ENCODE measurements at regions not wholly inside any gene's neighbourhood (a gene's known extent, or its start where the extent isn't known, plus 50 kb on each side); places are given as distances from the start of the nearest gene placed in this dataset.

DNA sequence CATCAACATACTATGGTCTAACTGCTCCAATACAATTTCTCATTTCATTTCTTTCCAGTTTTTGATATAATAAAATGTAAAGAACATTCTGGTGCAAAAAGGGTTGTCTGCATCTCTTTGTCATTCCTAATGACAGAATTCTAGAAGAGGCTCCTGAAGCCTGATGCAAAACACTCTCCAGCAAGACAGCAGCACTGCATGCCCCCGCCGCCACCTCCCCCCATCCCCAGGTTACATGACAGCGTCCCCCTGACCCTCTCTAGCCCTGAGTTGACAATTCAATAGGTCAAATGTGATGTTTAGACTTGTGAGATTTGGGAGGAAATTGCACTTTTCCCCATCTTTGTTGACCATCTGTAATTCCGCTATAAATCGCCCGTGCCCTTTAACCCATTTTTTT lies 64.6 kb upstream of the C1orf21 start:
- no peak for DNase-seq (ENCODE audit: low spot score)

DNA sequence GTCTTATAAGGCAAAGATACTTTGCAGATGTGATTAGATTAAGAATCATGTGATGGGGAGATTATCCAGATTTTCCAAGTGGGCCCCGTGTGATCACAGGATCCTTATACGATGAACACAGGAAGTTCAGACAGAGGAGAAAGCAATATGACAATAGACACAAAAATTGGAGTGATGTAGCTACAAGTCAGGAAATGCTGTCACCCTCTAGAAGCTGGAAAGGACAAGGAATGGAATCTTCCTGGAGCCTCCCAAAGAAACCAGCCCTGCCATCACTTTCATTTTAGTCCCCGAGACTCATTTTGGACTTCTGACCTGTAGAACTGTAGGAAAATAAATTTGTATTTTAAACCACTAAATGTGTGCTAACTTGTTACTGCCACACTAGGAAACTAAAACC lies 61.9 kb upstream of the C1orf21 start:
- DNase-seq (ENCODE audit: low spot score), result no peak

DNA sequence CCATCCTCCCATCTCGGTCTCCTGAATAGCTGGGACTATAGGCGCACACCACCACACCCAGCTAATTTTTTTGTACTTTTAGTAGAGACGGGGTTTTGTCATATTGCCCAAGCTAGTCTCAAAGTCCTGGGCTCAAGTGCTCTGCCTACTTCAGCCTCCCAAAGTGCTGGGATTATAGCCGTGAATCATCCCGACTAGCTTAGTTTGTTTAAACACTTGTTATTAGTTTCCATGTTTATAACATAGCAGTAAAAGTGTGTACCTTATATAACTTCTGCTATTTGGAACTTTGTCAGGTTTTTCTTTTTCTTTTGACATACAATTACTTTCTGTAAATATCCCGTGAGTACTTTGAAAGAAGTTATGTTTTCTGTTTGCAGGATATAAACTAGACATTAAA lies 60.6 kb upstream of the C1orf21 start:
- no peak for DNase-seq (ENCODE audit: low spot score)

DNA sequence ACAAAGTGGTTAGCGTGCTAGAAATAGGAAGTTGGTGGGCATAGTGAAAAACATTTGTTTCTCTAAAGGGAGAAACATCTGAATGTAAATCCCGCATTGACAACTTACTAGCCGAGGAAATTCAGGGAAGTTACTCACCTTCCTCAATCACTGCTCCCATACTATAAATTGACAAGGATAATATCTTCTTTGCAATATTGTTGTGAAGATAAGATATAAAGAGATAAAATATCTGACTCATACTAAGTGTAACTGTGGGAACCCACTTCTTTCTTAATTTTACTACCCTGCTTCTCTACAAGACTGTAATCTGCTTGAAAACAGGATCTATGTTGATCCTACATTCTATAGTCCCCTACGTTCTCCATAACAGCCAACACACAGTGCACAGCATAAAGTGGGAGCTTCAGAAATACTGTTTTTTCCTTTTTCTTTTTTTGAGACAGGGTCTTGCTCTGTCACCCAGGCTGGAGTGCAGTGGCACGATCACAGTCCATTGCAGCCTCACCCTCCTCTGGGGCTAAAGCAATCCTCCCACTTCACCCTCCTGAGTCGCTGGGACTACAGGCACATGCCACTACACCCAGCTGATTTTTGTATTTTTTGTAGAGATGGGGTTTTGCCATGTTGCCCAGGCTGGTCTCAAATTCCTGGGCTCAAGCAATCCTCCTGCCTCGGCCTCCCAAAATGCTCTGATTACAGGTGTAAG lies 57.4 kb upstream of the C1orf21 start:
- no peak for DNase-seq (ENCODE audit: low spot score)

DNA sequence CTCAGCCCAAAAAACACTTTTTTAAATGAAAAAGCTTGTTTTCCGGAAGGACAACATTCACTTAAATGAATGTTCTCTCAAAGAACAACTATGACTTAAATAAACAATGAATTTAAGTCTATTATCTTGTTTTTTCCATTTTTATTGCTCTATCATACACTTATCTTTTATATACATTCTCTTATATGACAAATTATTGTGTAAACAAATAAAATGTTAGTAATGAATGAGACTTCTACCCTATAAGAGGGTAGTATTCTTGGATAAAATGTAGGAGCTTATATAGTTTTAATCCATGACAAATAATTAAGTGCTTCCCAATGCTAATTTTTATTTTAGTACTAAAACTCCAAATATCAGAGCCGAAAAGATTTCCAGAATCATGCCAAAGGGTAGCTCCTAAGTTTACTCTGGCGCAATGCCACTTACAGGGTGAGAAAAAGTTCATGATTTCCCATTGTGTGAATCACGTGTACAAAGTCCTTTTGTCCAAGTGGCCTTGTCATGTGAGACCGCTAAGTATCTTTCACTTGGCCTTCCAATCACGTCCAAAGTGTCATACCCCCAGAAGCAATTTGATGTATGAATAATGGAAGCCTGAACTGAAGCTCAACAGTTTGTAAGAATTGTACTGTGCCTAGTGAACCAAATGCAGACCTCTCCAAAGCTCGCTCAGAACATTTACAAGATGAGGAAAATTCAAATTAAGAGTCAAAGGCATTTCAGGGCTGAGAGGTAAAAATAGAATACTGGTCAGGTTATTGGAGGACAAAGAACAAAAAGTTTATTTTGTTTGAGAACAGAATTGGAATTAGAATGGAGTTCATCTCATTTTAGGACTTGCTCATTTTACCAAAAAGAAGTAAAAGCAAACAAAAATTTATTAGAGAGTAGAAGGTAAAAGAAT lies 56.6 kb upstream of the C1orf21 start:
- no peak for DNase-seq (ENCODE audit: low spot score)

DNA sequence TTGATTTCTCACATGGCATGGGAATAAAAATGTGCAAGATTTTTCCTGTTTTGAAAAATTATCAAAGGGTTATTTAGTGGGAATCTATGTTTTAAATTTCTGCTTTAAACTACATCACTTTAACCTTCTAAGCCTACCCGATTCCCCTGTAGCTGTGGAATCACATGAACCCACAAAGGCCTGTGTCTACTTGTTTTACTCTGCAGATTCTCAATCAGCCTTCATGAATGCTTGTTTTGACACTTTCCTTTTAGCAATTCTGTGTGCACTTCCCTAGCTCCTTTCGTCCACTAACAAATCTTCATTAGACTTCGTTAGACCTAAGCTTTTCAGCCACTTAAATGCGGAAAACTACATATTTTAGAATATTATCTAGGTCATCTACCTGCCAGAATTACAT lies 56.0 kb upstream of the C1orf21 start:
- no peak for DNase-seq (ENCODE audit: low spot score)
